GM10248 (cell line): ENCODE measurements at regions not wholly inside any gene's neighbourhood (a gene's known extent, or its start where the extent isn't known, plus 50 kb on each side); places are given as distances from the start of the nearest gene placed in this dataset.
"Not testable (repeated sequence)": the region's sequence is repeated elsewhere in the genome, so short reads cannot be mapped to it uniquely, and the experiment has no call there.

Experiments
- CTCF ChIA-PET: fragments of 300-600 bp; sonication (Branson Sonifier 250); formaldehyde crosslinking; extraction: SDS; loops from one replicate; lab custom pipeline; 2021; ENCODE audit warnings: antibody characterized with exemption; lab: Yijun Ruan, JAX
- POLR2A ChIA-PET: fragments of 350-650 bp; sonication (Branson Sonifier 250); formaldehyde crosslinking; extraction: SDS; loops from one replicate; lab custom pipeline; 2020; ENCODE audit warnings: antibody characterized with exemption; lab: Yijun Ruan, JAX
- DNase-seq: peaks from one replicate; pipeline ENCODE4 v3.0.0; 2012; ENCODE audit errors: extremely low spot score
- CTCF ChIP-seq: IDR thresholded peaks from 2 replicates; pipeline ENCODE4 v1.5.1; 2012; ENCODE audit warnings: mild to moderate bottlenecking, low read depth; ENCODE audit errors: extremely low read depth, missing control alignments, control extremely low read depth

GRCh38 chr13:19052180-19052579 is 129.4 kb downstream of the TUBA3C start:
- POLR2A ChIA-PET, result no interaction called here
- TF ChIP-seq CTCF, result no peak
- DNase-seq, result no peak
- CTCF ChIA-PET, result interaction anchor here (1.6 kb wide), 1 partner anchor 9 kb away, joined by 5 read pairs; no protein-coding TSS in a partner anchor

GRCh38 chr13:19050901-19051300 is 130.7 kb downstream of the TUBA3C start:
- no peak for TF ChIP-seq CTCF
- ChIA-PET CTCF (no interaction called here), POLR2A (no interaction called here)
- no peak for DNase-seq

- DNase-seq, CTCF ChIA-PET, POLR2A ChIA-PET: not testable (repeated sequence)
Observed at GRCh38 chr13:19049624-19050023, 132.0 kb downstream of the TUBA3C start.

GRCh38 chr13:19048381-19048780 is 133.2 kb downstream of the TUBA3C start:
- POLR2A ChIA-PET, result no interaction called here
- CTCF ChIA-PET, result no interaction called here
- no peak for DNase-seq
- TF ChIP-seq CTCF, result no peak

GRCh38 chr13:19023115-19023514 is 158.5 kb downstream of the TUBA3C start:
- no peak for DNase-seq
- POLR2A ChIA-PET, result no interaction called here
- CTCF ChIA-PET, result no interaction called here
- no peak for TF ChIP-seq CTCF

GRCh38 chr13:19020988-19021387 is 160.6 kb downstream of the TUBA3C start:
- ChIA-PET CTCF (no interaction called here), POLR2A (no interaction called here)
- no peak for TF ChIP-seq CTCF
- no peak for DNase-seq

- no peak for TF ChIP-seq CTCF
- ChIA-PET CTCF (no interaction called here), POLR2A (no interaction called here)
- no peak for DNase-seq
Observed at GRCh38 chr13:18998389-18998788, 183.2 kb downstream of the TUBA3C start.
